ENCODE measurements at regions not wholly inside any gene's neighbourhood (a gene's known extent, or its start where the extent isn't known, plus 50 kb on each side); places are given as distances from the start of the nearest gene placed in this dataset.

GRCh38 chr22:49551446-49551845 is 276.2 kb downstream of the BRD1 start:
- Mint-ChIP-seq H3K27ac (no peak overlapping the region), H3K4me1 (no peaks in the 10 kb centered on the region), H3K9me3 (no peaks in the 10 kb centered on the region), H3K4me3 (no peak overlapping the region), H3K36me3 (ENCODE audit: low read depth) (no peaks in the 10 kb centered on the region), H3K27me3 (no peaks in the 10 kb centered on the region)
- POLR2A ChIA-PET = no interaction called here
- CTCF ChIA-PET = interaction anchor here (0.6 kb wide), 1 partner anchor 17 kb away, joined by 3 read pairs; no protein-coding TSS in a partner anchor
- no peak for DNase-seq

GRCh38 chr22:49550766-49551362 is 276.8 kb downstream of the BRD1 start:
- H3K36me3 Mint-ChIP-seq (ENCODE audit: low read depth) = no peaks in the 10 kb centered on the region
- DNase-seq = no peak
- no peaks in the 10 kb centered on the region for H3K4me1 Mint-ChIP-seq
- POLR2A ChIA-PET = no interaction called here
- no peak overlapping the region for H3K4me3 Mint-ChIP-seq
- no peaks in the 10 kb centered on the region for H3K9me3 Mint-ChIP-seq
- H3K27ac Mint-ChIP-seq = no peak overlapping the region
- no peaks in the 10 kb centered on the region for H3K27me3 Mint-ChIP-seq
- CTCF ChIA-PET = interaction anchor here (0.9 kb wide), 1 partner anchor 17 kb away, joined by 3 read pairs; no protein-coding TSS in a partner anchor

- Mint-ChIP-seq H3K27ac (no peak overlapping the region), H3K27me3 (no peaks in the 10 kb centered on the region), H3K9me3 (no peaks in the 10 kb centered on the region), H3K4me1 (no peaks in the 10 kb centered on the region), H3K4me3 (no peak overlapping the region), H3K36me3 (ENCODE audit: low read depth) (no peaks in the 10 kb centered on the region)
- ChIA-PET POLR2A (no interaction called here), CTCF (interaction anchor here (0.9 kb wide), 1 partner anchor 17 kb away, joined by 3 read pairs; no protein-coding TSS in a partner anchor)
- DNase-seq = no peak
Observed at GRCh38 chr22:49550141-49550430, 277.6 kb downstream of the BRD1 start.

- no peaks in the 10 kb centered on the region for H3K27me3 Mint-ChIP-seq
- no peaks in the 10 kb centered on the region for H3K4me1 Mint-ChIP-seq
- ChIA-PET CTCF (interaction anchor here (0.9 kb wide), 1 partner anchor 18 kb away, joined by 3 read pairs; no protein-coding TSS in a partner anchor), POLR2A (no interaction called here)
- no peak overlapping the region for H3K4me3 Mint-ChIP-seq
- H3K9me3 Mint-ChIP-seq = no peaks in the 10 kb centered on the region
- H3K36me3 Mint-ChIP-seq (ENCODE audit: low read depth) = no peaks in the 10 kb centered on the region
- H3K27ac Mint-ChIP-seq = no peak overlapping the region
- no peak for DNase-seq
Observed at GRCh38 chr22:49549256-49550140, 278.2 kb downstream of the BRD1 start.

- Mint-ChIP-seq H3K27ac (no peak overlapping the region), H3K4me3 (no peak overlapping the region), H3K4me1 (no peaks in the 10 kb centered on the region), H3K9me3 (no peaks in the 10 kb centered on the region), H3K27me3 (no peaks in the 10 kb centered on the region), H3K36me3 (ENCODE audit: low read depth) (no peaks in the 10 kb centered on the region)
- no peak for DNase-seq
- CTCF ChIA-PET = no interaction called here
- POLR2A ChIA-PET = no interaction called here
Observed at GRCh38 chr22:49548356-49549202, 279.1 kb downstream of the BRD1 start.

GRCh38 chr22:49547751-49548239 is 279.9 kb downstream of the BRD1 start:
- Mint-ChIP-seq H3K9me3 (no peaks in the 10 kb centered on the region), H3K4me1 (no peaks in the 10 kb centered on the region), H3K27ac (no peak overlapping the region), H3K27me3 (no peaks in the 10 kb centered on the region), H3K4me3 (no peak overlapping the region), H3K36me3 (ENCODE audit: low read depth) (no peaks in the 10 kb centered on the region)
- ChIA-PET POLR2A (no interaction called here), CTCF (no interaction called here)
- DNase-seq = no peak

GRCh38 chr22:49546811-49547585 is 280.7 kb downstream of the BRD1 start:
- Mint-ChIP-seq H3K36me3 (ENCODE audit: low read depth) (no peaks in the 10 kb centered on the region), H3K9me3 (no peaks in the 10 kb centered on the region), H3K4me1 (no peaks in the 10 kb centered on the region), H3K4me3 (no peak overlapping the region), H3K27ac (no peak overlapping the region), H3K27me3 (no peaks in the 10 kb centered on the region)
- no peak for DNase-seq
- CTCF ChIA-PET = no interaction called here
- POLR2A ChIA-PET = no interaction called here

GRCh38 chr22:49545606-49546005 is 282.1 kb downstream of the BRD1 start:
- H3K36me3 Mint-ChIP-seq (ENCODE audit: low read depth) = no peaks in the 10 kb centered on the region
- ChIA-PET CTCF (no interaction called here), POLR2A (no interaction called here)
- H3K27ac Mint-ChIP-seq = no peak overlapping the region
- H3K27me3 Mint-ChIP-seq = no peaks in the 10 kb centered on the region
- H3K9me3 Mint-ChIP-seq = no peaks in the 10 kb centered on the region
- no peak for DNase-seq
- H3K4me3 Mint-ChIP-seq = no peak overlapping the region
- no peaks in the 10 kb centered on the region for H3K4me1 Mint-ChIP-seq

GRCh38 chr22:49544286-49544685 is 283.4 kb downstream of the BRD1 start:
- Mint-ChIP-seq H3K36me3 (ENCODE audit: low read depth) (no peaks in the 10 kb centered on the region), H3K27ac (no peak overlapping the region)
- CTCF ChIA-PET = no interaction called here

GRCh38 chr22:49543876-49544275 is 283.8 kb downstream of the BRD1 start:
- Mint-ChIP-seq H3K36me3 (ENCODE audit: low read depth) (no peaks in the 10 kb centered on the region), H3K4me3 (no peak overlapping the region), H3K4me1 (no peaks in the 10 kb centered on the region), H3K27ac (no peak overlapping the region), H3K27me3 (no peaks in the 10 kb centered on the region), H3K9me3 (no peaks in the 10 kb centered on the region)
- ChIA-PET CTCF (no interaction called here), POLR2A (no interaction called here)
- DNase-seq = no peak

More at GRCh38 chr22:49544286-49544685, 283.4 kb downstream of the BRD1 start:
- POLR2A ChIA-PET = no interaction called here
- Mint-ChIP-seq H3K4me3 (no peak overlapping the region), H3K27me3 (no peaks in the 10 kb centered on the region), H3K4me1 (no peaks in the 10 kb centered on the region), H3K9me3 (no peaks in the 10 kb centered on the region)
- DNase-seq = no peak

- Mint-ChIP-seq H3K4me3 (no peak overlapping the region), H3K9me3 (no peaks in the 10 kb centered on the region), H3K27me3 (no peaks in the 10 kb centered on the region), H3K36me3 (ENCODE audit: low read depth) (no peaks in the 10 kb centered on the region), H3K27ac (no peak overlapping the region), H3K4me1 (no peaks in the 10 kb centered on the region)
- no peak for DNase-seq
- POLR2A ChIA-PET = no interaction called here
- CTCF ChIA-PET = interaction anchor here (0.7 kb wide), 1 partner anchor 124 kb away, joined by 3 read pairs; no protein-coding TSS in a partner anchor
Observed at GRCh38 chr22:49541693-49542230, 285.9 kb downstream of the BRD1 start.

GRCh38 chr22:49540913-49541692 is 286.6 kb downstream of the BRD1 start:
- POLR2A ChIA-PET = no interaction called here
- no peaks in the 10 kb centered on the region for H3K27me3 Mint-ChIP-seq
- no peak overlapping the region for H3K4me3 Mint-ChIP-seq

More at GRCh38 chr22:49540913-49541692, 286.6 kb downstream of the BRD1 start:
- DNase-seq = no peak
- Mint-ChIP-seq H3K36me3 (ENCODE audit: low read depth) (no peaks in the 10 kb centered on the region), H3K27ac (no peak overlapping the region), H3K4me1 (no peaks in the 10 kb centered on the region), H3K9me3 (no peaks in the 10 kb centered on the region)
- CTCF ChIA-PET = no interaction called here

Data from activated CD4-positive, alpha-beta T cell treated with anti-CD3 and anti-CD28 coated beads, Interleukin-2, amount 10 ng/mL, durations not matched to agents 7 days and 5 days (primary cell).